A549 (cell line): ENCODE measurements at regions not wholly inside any gene's neighbourhood (a gene's known extent, or its start where the extent isn't known, plus 50 kb on each side); places are given as distances from the start of the nearest gene placed in this dataset.

Source experiments
- BHLHE40 ChIP-seq: IDR thresholded peaks from 2 replicates; pipeline ENCODE4 v1.6.1; 2012; ENCODE audit warnings: low read depth, low read length, inconsistent platforms
- CBX8 ChIP-seq: fragments of 200-600 bp; sonication (generic); IDR thresholded peaks from 2 replicates; pipeline ENCODE4 v1.6.1; 2016
- CEBPB ChIP-seq, 2 experiments: fragments of >200 bp in 1 of 2; sonication (Bioruptor Twin) in 1 of 2; formaldehyde crosslinking in 1 of 2; IDR thresholded peaks; 2 replicates each; pipeline ENCODE4 v1.6.1; 2012 to 2016
- CHD2 ChIP-seq: fragments of 150-350 bp; IDR thresholded peaks from 2 replicates; pipeline ENCODE4 v1.6.1; 2014; ENCODE audit warnings: low read length; ENCODE audit not compliant: partially characterized antibody
- CTCF ChIP-seq: fragments of >200 bp; sonication (Bioruptor Twin); formaldehyde crosslinking; IDR thresholded peaks from 3 replicates; pipeline ENCODE4 v1.5.1; 2016
- EP300 ChIP-seq, 2 experiments: fragments of >200 bp; sonication (Bioruptor Twin); formaldehyde crosslinking; IDR thresholded peaks; 2 replicates in 1 of 2; 3 replicates in 1 of 2; pipeline ENCODE4 v1.6.1; 2016 to 2017
- GATA3 ChIP-seq: IDR thresholded peaks from 2 replicates; pipeline ENCODE4 v1.6.1; 2012; ENCODE audit warnings: borderline replicate concordance
- HOXB5 ChIP-seq: fragments of 250-450 bp; sonication (Bioruptor Pico); IDR thresholded peaks from 2 replicates; pipeline ENCODE4 v1.5.0; 2020; ENCODE audit warnings: mild to moderate bottlenecking, moderate library complexity
- POLR2A ChIP-seq: IDR thresholded peaks from 2 replicates; pipeline ENCODE4 v1.6.1; 2012; ENCODE audit warnings: mild to moderate bottlenecking, low read length
- POLR2AphosphoS2 ChIP-seq: conservative IDR thresholded peaks from 2 replicates; pipeline ENCODE4 v1.6.1; 2012; ENCODE audit warnings: low read length, improper control_type of control experiment, inconsistent platforms
- USF2 ChIP-seq: fragments of 450-650 bp; IDR thresholded peaks from 2 replicates; pipeline ENCODE4 v1.6.1; 2014; ENCODE audit warnings: antibody characterized with exemption
- TF ChIP-seq, protein P1 (sequence below): IDR thresholded peaks from 2 replicates; pipeline ENCODE4 v1.6.1; 2012
- TF ChIP-seq, protein P2 (sequence below): fragments of 250-450 bp; sonication (Bioruptor Pico); IDR thresholded peaks from 2 replicates; pipeline ENCODE4 v1.5.0; 2021; ENCODE audit warnings: mild to moderate bottlenecking, moderate library complexity, borderline replicate concordance
- TF ChIP-seq, protein P3 (sequence below): fragments of 200-600 bp; sonication (generic); IDR thresholded peaks from 2 replicates; pipeline ENCODE4 v1.6.1; 2016; ENCODE audit warnings: antibody characterized with exemption, mild to moderate bottlenecking, moderate library complexity

- no peak for TF ChIP-seq CTCF
- no peak for TF ChIP-seq POLR2AphosphoS2
- TF ChIP-seq, protein P1, sequence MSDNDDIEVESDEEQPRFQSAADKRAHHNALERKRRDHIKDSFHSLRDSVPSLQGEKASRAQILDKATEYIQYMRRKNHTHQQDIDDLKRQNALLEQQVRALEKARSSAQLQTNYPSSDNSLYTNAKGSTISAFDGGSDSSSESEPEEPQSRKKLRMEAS = no peak
- no peak for TF ChIP-seq USF2
- TF ChIP-seq, protein P2, sequence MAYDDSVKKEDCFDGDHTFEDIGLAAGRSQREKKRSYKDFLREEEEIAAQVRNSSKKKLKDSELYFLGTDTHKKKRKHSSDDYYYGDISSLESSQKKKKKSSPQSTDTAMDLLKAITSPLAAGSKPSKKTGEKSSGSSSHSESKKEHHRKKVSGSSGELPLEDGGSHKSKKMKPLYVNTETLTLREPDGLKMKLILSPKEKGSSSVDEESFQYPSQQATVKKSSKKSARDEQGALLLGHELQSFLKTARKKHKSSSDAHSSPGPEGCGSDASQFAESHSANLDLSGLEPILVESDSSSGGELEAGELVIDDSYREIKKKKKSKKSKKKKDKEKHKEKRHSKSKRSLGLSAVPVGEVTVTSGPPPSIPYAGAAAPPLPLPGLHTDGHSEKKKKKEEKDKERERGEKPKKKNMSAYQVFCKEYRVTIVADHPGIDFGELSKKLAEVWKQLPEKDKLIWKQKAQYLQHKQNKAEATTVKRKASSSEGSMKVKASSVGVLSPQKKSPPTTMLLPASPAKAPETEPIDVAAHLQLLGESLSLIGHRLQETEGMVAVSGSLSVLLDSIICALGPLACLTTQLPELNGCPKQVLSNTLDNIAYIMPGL (CRISPR knock-in tag) = no peak
- TF ChIP-seq POLR2A = no peak
- no peak for TF ChIP-seq EP300 (IDR thresholded peaks at IDR 0.05)
- no peak for TF ChIP-seq GATA3
- TF ChIP-seq, protein P3, sequence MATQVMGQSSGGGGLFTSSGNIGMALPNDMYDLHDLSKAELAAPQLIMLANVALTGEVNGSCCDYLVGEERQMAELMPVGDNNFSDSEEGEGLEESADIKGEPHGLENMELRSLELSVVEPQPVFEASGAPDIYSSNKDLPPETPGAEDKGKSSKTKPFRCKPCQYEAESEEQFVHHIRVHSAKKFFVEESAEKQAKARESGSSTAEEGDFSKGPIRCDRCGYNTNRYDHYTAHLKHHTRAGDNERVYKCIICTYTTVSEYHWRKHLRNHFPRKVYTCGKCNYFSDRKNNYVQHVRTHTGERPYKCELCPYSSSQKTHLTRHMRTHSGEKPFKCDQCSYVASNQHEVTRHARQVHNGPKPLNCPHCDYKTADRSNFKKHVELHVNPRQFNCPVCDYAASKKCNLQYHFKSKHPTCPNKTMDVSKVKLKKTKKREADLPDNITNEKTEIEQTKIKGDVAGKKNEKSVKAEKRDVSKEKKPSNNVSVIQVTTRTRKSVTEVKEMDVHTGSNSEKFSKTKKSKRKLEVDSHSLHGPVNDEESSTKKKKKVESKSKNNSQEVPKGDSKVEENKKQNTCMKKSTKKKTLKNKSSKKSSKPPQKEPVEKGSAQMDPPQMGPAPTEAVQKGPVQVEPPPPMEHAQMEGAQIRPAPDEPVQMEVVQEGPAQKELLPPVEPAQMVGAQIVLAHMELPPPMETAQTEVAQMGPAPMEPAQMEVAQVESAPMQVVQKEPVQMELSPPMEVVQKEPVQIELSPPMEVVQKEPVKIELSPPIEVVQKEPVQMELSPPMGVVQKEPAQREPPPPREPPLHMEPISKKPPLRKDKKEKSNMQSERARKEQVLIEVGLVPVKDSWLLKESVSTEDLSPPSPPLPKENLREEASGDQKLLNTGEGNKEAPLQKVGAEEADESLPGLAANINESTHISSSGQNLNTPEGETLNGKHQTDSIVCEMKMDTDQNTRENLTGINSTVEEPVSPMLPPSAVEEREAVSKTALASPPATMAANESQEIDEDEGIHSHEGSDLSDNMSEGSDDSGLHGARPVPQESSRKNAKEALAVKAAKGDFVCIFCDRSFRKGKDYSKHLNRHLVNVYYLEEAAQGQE = no peak
- TF ChIP-seq CBX8 = no peak
- TF ChIP-seq CEBPB (IDR thresholded peaks at IDR 0.05) = no peak
- TF ChIP-seq CHD2 = no peak
- TF ChIP-seq HOXB5 (CRISPR knock-in tag) = no peak
- no peak for TF ChIP-seq BHLHE40
Observed at GRCh38 chr7:86918245-86918644, 141.2 kb downstream of the ELAPOR2 start.
